A673 (cell line): ENCODE measurements at regions not wholly inside any gene's neighbourhood (a gene's known extent, or its start where the extent isn't known, plus 50 kb on each side); places are given as distances from the start of the nearest gene placed in this dataset.

ENCODE experiments used
- BruUV-seq: library from RNA; stranded (reverse); fragments of 400-500 nt; replicated peaks from 2 replicates; lab custom pipeline; 2021; lab: Mats Ljungman, UMichigan
- CTCF ChIA-PET: fragments of 300-600 bp; sonication (Branson Sonifier 250); formaldehyde crosslinking; loops from one replicate; lab custom pipeline; 2022; ENCODE audit warnings: antibody characterized with exemption; lab: Charles Lee
- POLR2A ChIA-PET: fragments of 300-600 bp; sonication (Branson Sonifier 250); formaldehyde crosslinking; loops from one replicate; lab custom pipeline; 2022; ENCODE audit warnings: antibody characterized with exemption; ENCODE audit not compliant: low non-redundant PET; lab: Charles Lee
- DNase-seq: peaks from one replicate; pipeline ENCODE4 v3.0.0-alpha.2; 2015; ENCODE audit warnings: low spot score
- H3K27ac ChIP-seq: fragments of 200-600 bp; sonication (generic); 2 replicates; pipeline ENCODE4 v1.5.1; 2016; ENCODE audit warnings: mixed run types, low read depth, mild to moderate bottlenecking, mixed read lengths, antibody characterized with exemption, low read length; ENCODE audit not compliant: poor library complexity, severe bottlenecking
- H3K27me3 ChIP-seq: fragments of 200-600 bp; sonication (generic); replicated peaks from 2 replicates; pipeline ENCODE4 v1.6.1; 2017; ENCODE audit warnings: mixed run types, low read depth, mild to moderate bottlenecking, mixed read lengths, antibody characterized with exemption, low read length; ENCODE audit not compliant: insufficient read depth, poor library complexity
- H3K36me3 ChIP-seq: fragments of 200-600 bp; sonication (generic); 2 replicates; pipeline ENCODE4 v1.6.1; 2016; ENCODE audit warnings: mixed run types, mild to moderate bottlenecking, mixed read lengths, antibody characterized with exemption, low read length; ENCODE audit not compliant: insufficient read depth, poor library complexity, severe bottlenecking
- H3K4me1 ChIP-seq: fragments of 200-600 bp; sonication (generic); 2 replicates; pipeline ENCODE4 v1.6.1; 2017; ENCODE audit warnings: mixed run types, mild to moderate bottlenecking, mixed read lengths, antibody characterized with exemption, low read length; ENCODE audit not compliant: insufficient read depth, poor library complexity, severe bottlenecking
- H3K4me3 ChIP-seq: fragments of 200-600 bp; sonication (generic); 2 replicates; pipeline ENCODE4 v1.5.1; 2016; ENCODE audit warnings: low read depth, mixed run types, mild to moderate bottlenecking, mixed read lengths, low read length; ENCODE audit not compliant: poor library complexity, severe bottlenecking
- H3K9me3 ChIP-seq: fragments of 200-600 bp; sonication (generic); 2 replicates; pipeline ENCODE4 v1.6.1; 2016; ENCODE audit warnings: mixed run types, low read depth, mild to moderate bottlenecking, mixed read lengths, antibody characterized with exemption, low read length; ENCODE audit not compliant: poor library complexity, severe bottlenecking
- CTCF ChIP-seq: fragments of 300-800, 200-600 bp; sonication (generic); conservative IDR thresholded peaks from 2 replicates; pipeline ENCODE4 v1.5.1; 2017; ENCODE audit warnings: low read depth, mild to moderate bottlenecking, antibody characterized with exemption, low read length, moderate library complexity, mixed read lengths
- EZH2 ChIP-seq: fragments of 200-600 bp; sonication (generic); IDR thresholded peaks from 2 replicates; pipeline ENCODE4 v1.6.1; 2017; ENCODE audit warnings: borderline replicate concordance, low read depth, mild to moderate bottlenecking, mixed read lengths, antibody characterized with exemption, low read length; ENCODE audit not compliant: poor library complexity, severe bottlenecking
- intact Hi-C: fragments of 100-400 bp; cut with micrococcal nuclease; formaldehyde crosslinking; loops from one replicate; pipeline ENCODE4 v1.10.0; 2022; ENCODE audit not compliant: unreplicated experiment

GRCh38 chr4:158036998-158037397, 135.8 kb downstream of the GASK1B start:
- BruUV-seq, result no TSS peak

GRCh38 chr4:158035662-158036195, 137.1 kb downstream of the GASK1B start:
- BruUV-seq, result no TSS peak
- Histone ChIP-seq H3K4me1 (no peaks in the 10 kb centered on the region), H3K9me3 (no peaks in the 10 kb centered on the region), H3K27me3 (no peaks in the 10 kb centered on the region), H3K36me3 (no peaks in the 10 kb centered on the region), H3K27ac (no peak overlapping the region), H3K4me3 (no peak overlapping the region)
- TF ChIP-seq CTCF (no peak), EZH2 (no peak)
- CTCF ChIA-PET, result no interaction called here
- POLR2A ChIA-PET, result no interaction called here
- intact Hi-C loops, result no loop called here
- DNase-seq, result no peak

More at GRCh38 chr4:158036998-158037397, 135.8 kb downstream of the GASK1B start:
- Histone ChIP-seq H3K27ac (no peak overlapping the region), H3K27me3 (no peaks in the 10 kb centered on the region), H3K4me1 (no peaks in the 10 kb centered on the region), H3K9me3 (no peaks in the 10 kb centered on the region), H3K36me3 (no peaks in the 10 kb centered on the region), H3K4me3 (no peak overlapping the region)
- no peak for TF ChIP-seq EZH2
- no peak for TF ChIP-seq CTCF
- intact Hi-C loops, result no loop called here
- ChIA-PET POLR2A (no interaction called here), CTCF (no interaction called here)
- no peak for DNase-seq

GRCh38 chr4:158033416-158034120, 139.3 kb downstream of the GASK1B start:
- Histone ChIP-seq H3K36me3 (no peaks in the 10 kb centered on the region), H3K4me1 (no peaks in the 10 kb centered on the region), H3K9me3 (no peaks in the 10 kb centered on the region), H3K4me3 (no peak overlapping the region), H3K27me3 (no peaks in the 10 kb centered on the region), H3K27ac (no peak overlapping the region)
- POLR2A ChIA-PET, result no interaction called here
- intact Hi-C loops, result no loop called here
- DNase-seq, result no peak
- BruUV-seq, result no TSS peak
- TF ChIP-seq EZH2, result no peak
- no peak for TF ChIP-seq CTCF
- CTCF ChIA-PET, result no interaction called here
